ENCODE measurements at regions not wholly inside any gene's neighbourhood (a gene's known extent, or its start where the extent isn't known, plus 50 kb on each side); places are given as distances from the start of the nearest gene placed in this dataset.

GRCh38 chr3:113340785-113341184, 100.5 kb downstream of the CFAP44 start:
- no peaks in the 10 kb centered on the region for H3K4me1 Mint-ChIP-seq
- H3K27ac Mint-ChIP-seq: no peak overlapping the region
- DNase-seq (ENCODE audit: low spot score) (no peak), ATAC-seq (no peak)
- TF ChIP-seq NFE2L1 (CRISPR knock-in tag; IDR thresholded peaks at IDR 0.05) (no peak), TEAD1 (CRISPR knock-in tag; IDR thresholded peaks at IDR 0.05) (no peak), ZMAT4 (CRISPR knock-in tag; IDR thresholded peaks at IDR 0.05) (no peak), ZNF396 (CRISPR knock-in tag; IDR thresholded peaks at IDR 0.05; ENCODE audit: borderline replicate concordance) (no peak), PREB (CRISPR knock-in tag; IDR thresholded peaks at IDR 0.05; ENCODE audit: borderline replicate concordance) (no peak), NFYB (CRISPR knock-in tag; conservative IDR thresholded peaks at IDR 0.05; ENCODE audit: low read depth) (no peak), TP53 (CRISPR knock-in tag; IDR thresholded peaks at IDR 0.05) (no peak), RORB (CRISPR knock-in tag; IDR thresholded peaks at IDR 0.05) (no peak), ZNF219 (CRISPR knock-in tag; IDR thresholded peaks at IDR 0.05; ENCODE audit: borderline replicate concordance) (no peak)
- TF ChIP-seq, protein P1, sequence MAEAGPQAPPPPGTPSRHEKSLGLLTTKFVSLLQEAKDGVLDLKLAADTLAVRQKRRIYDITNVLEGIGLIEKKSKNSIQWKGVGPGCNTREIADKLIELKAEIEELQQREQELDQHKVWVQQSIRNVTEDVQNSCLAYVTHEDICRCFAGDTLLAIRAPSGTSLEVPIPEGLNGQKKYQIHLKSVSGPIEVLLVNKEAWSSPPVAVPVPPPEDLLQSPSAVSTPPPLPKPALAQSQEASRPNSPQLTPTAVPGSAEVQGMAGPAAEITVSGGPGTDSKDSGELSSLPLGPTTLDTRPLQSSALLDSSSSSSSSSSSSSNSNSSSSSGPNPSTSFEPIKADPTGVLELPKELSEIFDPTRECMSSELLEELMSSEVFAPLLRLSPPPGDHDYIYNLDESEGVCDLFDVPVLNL (CRISPR knock-in tag; IDR thresholded peaks at IDR 0.05; ENCODE audit: borderline replicate concordance, low read depth): no peak
- no peaks in the 10 kb centered on the region for H3K27me3 Mint-ChIP-seq (ENCODE audit: low read depth)
- peaks cover 5% of the 10 kb centered on the region for H3K9me3 Mint-ChIP-seq
- POLR2A ChIA-PET: no interaction called here
- CTCF ChIA-PET: interaction anchor here (1.6 kb wide), 1 partner anchor 36 kb away, joined by 3 read pairs; no protein-coding TSS in a partner anchor
- no peak overlapping the region for H3K4me3 Mint-ChIP-seq
- 0 out of 2 replicates have a peak, but pooled peaks cover 1% of the 10 kb centered on the region for H3K36me3 Mint-ChIP-seq

- TF ChIP-seq TEAD4 (CRISPR knock-in tag; IDR thresholded peaks at IDR 0.05) (no peak), ZNF138 (CRISPR knock-in tag; conservative IDR thresholded peaks at IDR 0.05) (no peak)
- no peaks in the 10 kb centered on the region for H3K9me3 Mint-ChIP-seq
- no peak overlapping the region for H3K4me3 Mint-ChIP-seq
- no peak for DNase-seq (ENCODE audit: low spot score)
- CTCF ChIA-PET: interaction anchor here (0.6 to 1.8 kb wide), 16 partner anchors 10 to 357 kb away, joined by 3 to 10 read pairs (median 4); partner anchors contain the start of gene USF3
- POLR2A ChIA-PET: no interaction called here
- H3K27me3 Mint-ChIP-seq (ENCODE audit: low read depth): no peaks in the 10 kb centered on the region
- no peak overlapping the region for H3K27ac Mint-ChIP-seq
- no peaks in the 10 kb centered on the region for H3K36me3 Mint-ChIP-seq
- peak; percentile 74 for ATAC-seq
- no peaks in the 10 kb centered on the region for H3K4me1 Mint-ChIP-seq
Measured at GRCh38 chr3:113339616-113340244, 101.6 kb downstream of the CFAP44 start.
